ENCODE measurements at regions not wholly inside any gene's neighbourhood (a gene's known extent, or its start where the extent isn't known, plus 50 kb on each side); places are given as distances from the start of the nearest gene placed in this dataset.
A peak's percentile ranks its signal among the peaks of the same experiment; 100 is the strongest.

DNA sequence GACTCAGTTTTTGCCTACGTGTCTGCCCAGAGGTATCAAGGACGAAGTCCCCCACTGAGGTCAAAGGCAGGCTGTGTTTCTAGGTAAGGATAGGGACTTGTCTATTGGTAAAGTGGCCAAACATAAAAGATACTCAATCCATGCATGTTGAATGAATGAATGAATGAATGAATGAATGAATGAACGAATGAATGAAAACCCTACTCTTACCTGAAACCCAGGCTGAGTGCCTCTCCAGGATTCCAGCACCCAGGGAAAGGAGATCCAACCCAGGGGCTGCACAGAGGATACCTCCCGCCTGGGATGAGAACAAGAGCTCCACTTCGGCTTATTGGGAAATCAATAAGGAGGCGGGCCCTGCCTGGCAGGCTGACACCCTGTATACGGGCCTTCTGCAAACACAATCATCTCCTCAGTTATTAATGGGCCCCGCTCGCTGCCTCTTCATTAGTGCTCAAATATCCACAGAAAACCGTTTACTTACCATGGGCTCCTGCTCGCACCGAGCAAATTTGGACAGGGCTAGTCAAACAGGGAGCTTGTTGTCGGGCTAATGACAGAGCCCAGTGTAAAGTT lies 177.4 kb downstream of the BUD13 start:
- 74% methylated on average over 13 of the region's 13 CpGs for WGBS
- ATAC-seq (no peak), DNase-seq (no peak)
- H3K4me3 ChIP-seq (ENCODE audit: low read length), result no peak overlapping the region
- no peaks in the 10 kb centered on the region for H3K9me3 ChIP-seq (ENCODE audit: control insufficient read depth, low read length)
- no peak overlapping the region for H3K27ac ChIP-seq (ENCODE audit: low read length)
- H3K27me3 ChIP-seq (ENCODE audit: control insufficient read depth, insufficient read depth), result no peaks in the 10 kb centered on the region
- intact Hi-C loops (cut with DNase I), result no loop called here
- no peaks in the 10 kb centered on the region for H3K4me1 ChIP-seq (ENCODE audit: control insufficient read depth, insufficient read depth, low read length)

DNA sequence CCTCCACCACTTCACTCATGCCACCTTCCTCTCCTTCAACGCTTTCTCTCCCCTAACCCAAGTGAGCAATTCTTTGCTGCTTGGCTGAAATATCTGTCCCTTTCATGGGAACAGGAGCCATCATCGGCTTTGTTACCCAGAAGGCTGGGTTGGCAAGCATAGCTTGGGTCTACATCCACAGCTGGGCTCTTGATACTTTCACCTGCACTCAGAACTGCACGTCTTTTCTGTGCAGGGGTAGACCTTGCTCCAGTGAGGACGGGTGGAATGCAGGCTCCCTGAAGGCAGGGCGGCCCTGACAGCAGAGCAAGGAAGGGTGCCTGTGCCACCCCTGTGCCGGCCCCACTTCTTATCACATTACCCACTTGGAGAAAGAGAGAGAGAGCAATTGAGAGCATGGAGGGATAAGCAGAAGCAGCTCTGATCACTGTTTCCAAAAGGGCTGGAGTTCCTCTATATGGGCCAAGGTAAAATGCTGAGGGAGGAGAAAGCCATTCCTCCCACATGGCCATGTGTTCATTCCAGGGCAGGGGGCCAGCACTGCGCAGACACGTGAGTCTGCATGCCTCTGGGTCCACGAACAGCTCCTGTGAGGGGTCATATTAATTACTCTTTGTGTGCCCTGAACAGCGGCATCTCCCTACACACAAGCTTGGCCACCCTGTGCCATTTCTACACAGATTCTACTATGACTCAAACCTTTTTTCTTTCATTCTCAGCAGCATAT lies 181.8 kb downstream of the BUD13 start:
- no peaks in the 10 kb centered on the region for H3K4me1 ChIP-seq (ENCODE audit: control insufficient read depth, insufficient read depth, low read length)
- no peaks in the 10 kb centered on the region for H3K9me3 ChIP-seq (ENCODE audit: control insufficient read depth, low read length)
- DNase-seq (no peak), ATAC-seq (no peak)
- 71% methylated on average over 10 of the region's 10 CpGs for WGBS
- no peak overlapping the region for H3K27ac ChIP-seq (ENCODE audit: low read length)
- H3K4me3 ChIP-seq (ENCODE audit: low read length), result no peak overlapping the region
- intact Hi-C loops (cut with DNase I), result no loop called here
- no peaks in the 10 kb centered on the region for H3K27me3 ChIP-seq (ENCODE audit: control insufficient read depth, insufficient read depth)

DNA sequence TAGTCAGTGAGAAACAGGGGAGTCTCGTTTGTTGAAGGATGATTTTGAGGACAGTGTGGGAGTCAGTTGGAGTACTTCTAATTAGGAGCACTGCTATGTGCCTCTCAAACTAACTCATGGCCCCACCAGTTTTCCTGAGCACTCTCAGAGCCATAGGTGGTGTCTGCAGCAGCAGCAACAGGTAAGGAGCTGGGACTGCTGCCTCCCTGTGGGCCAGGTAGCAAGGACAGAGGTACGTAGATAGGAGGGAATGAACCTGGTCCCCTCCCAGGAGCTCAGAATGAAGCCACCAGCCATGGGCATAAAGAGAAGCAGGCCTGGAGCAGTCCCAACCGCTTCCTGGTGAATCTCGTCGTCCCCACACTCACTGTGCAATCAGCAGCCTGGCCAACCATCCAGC lies 183.4 kb downstream of the BUD13 start:
- no peaks in the 10 kb centered on the region for H3K4me1 ChIP-seq (ENCODE audit: control insufficient read depth, insufficient read depth, low read length)
- intact Hi-C loops (cut with DNase I), result no loop called here
- no peak overlapping the region for H3K4me3 ChIP-seq (ENCODE audit: low read length)
- H3K27ac ChIP-seq (ENCODE audit: low read length), result no peak overlapping the region
- no peaks in the 10 kb centered on the region for H3K27me3 ChIP-seq (ENCODE audit: control insufficient read depth, insufficient read depth)
- DNase-seq, result no peak
- no peaks in the 10 kb centered on the region for H3K9me3 ChIP-seq (ENCODE audit: control insufficient read depth, low read length)
- 79% methylated on average over 5 of the region's 5 CpGs for WGBS
- no peak for ATAC-seq

DNA sequence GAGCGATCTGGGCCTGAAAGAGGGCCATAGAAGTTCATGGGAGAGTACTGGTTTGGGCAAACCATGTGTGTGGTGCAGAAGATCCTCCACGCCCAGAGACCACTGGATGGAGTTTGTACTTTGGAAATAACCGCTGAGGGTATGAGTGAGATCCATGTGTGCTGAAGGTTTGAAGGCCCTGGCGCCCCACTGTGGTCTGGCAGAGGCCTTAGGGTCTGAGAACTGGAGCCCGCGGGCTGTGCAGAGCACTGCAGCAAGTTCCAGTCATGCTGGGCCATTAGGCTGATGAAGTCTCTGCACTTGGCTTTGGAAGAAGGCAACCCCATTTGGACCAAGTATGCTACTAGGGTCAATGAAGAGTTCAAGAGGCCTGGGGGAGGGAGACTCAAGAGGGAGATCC lies 186.4 kb downstream of the BUD13 start:
- Histone ChIP-seq H3K27me3 (ENCODE audit: control insufficient read depth, insufficient read depth) (no peaks in the 10 kb centered on the region), H3K27ac (ENCODE audit: low read length) (no peak overlapping the region), H3K4me1 (ENCODE audit: control insufficient read depth, insufficient read depth, low read length) (no peaks in the 10 kb centered on the region), H3K9me3 (ENCODE audit: control insufficient read depth, low read length) (no peaks in the 10 kb centered on the region), H3K4me3 (ENCODE audit: low read length) (no peak overlapping the region)
- 72% methylated on average over 6 of the region's 6 CpGs for WGBS
- intact Hi-C loops (cut with DNase I), result no loop called here
- DNase-seq (no peak), ATAC-seq (no peak)

DNA sequence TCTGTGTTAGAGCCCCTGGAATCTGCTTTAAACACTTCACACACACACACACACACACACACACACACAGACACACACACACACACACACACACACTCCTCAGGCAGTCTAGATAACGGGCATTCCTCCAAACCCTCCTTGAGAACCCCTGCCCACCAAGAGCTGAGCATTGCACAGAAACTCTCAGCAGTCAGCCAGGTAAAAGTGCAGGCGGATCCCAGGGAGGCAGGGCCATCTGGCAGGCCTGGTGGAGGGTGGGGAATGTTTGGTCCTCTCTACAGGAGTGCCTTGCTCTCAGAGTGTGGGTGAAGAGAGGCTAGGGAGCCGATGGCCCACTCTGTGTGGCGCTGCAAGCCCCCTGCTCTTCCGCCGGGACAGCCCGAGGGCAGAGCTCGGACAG lies 190.2 kb downstream of the BUD13 start:
- 71% methylated on average over 8 of the region's 8 CpGs for whole genome bisulfite sequencing
- Histone ChIP-seq H3K4me3 (ENCODE audit: low read length) (no peak overlapping the region), H3K27me3 (ENCODE audit: control insufficient read depth, insufficient read depth) (no peaks in the 10 kb centered on the region), H3K27ac (ENCODE audit: low read length) (no peak overlapping the region), H3K9me3 (ENCODE audit: control insufficient read depth, low read length) (no peaks in the 10 kb centered on the region), H3K4me1 (ENCODE audit: control insufficient read depth, insufficient read depth, low read length) (no peaks in the 10 kb centered on the region)
- DNase-seq (no peak), ATAC-seq (no peak)
- intact Hi-C loops (cut with DNase I), result no loop called here

DNA sequence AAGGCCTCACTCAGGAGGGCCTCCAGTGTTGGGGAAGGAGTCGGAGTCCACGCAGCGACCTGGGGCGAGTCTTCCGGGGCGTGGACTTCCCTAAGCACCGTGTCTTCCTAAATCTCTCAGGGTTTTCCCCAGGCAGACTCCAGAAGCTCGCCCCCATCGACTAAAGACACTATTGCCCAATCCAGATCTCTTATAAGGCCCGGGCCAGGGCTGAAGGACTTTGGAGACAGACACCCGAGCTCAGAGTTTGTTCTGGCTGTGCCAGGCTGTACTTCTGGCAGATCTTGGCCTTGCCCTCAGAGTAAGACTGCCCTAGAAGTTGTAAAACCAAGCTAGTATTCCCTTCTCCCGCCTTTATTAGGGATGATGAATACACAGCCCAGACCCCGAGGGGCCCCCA lies 191.4 kb downstream of the BUD13 start:
- intact Hi-C loops (cut with DNase I), result no loop called here
- Histone ChIP-seq H3K27ac (ENCODE audit: low read length) (no peak overlapping the region), H3K4me1 (ENCODE audit: control insufficient read depth, insufficient read depth, low read length) (no peaks in the 10 kb centered on the region), H3K27me3 (ENCODE audit: control insufficient read depth, insufficient read depth) (no peaks in the 10 kb centered on the region), H3K4me3 (ENCODE audit: low read length) (no peak overlapping the region), H3K9me3 (ENCODE audit: control insufficient read depth, low read length) (no peaks in the 10 kb centered on the region)
- no peak for ATAC-seq
- DNase-seq, result no peak
- WGBS, result 38% methylated on average over 13 of the region's 13 CpGs

DNA sequence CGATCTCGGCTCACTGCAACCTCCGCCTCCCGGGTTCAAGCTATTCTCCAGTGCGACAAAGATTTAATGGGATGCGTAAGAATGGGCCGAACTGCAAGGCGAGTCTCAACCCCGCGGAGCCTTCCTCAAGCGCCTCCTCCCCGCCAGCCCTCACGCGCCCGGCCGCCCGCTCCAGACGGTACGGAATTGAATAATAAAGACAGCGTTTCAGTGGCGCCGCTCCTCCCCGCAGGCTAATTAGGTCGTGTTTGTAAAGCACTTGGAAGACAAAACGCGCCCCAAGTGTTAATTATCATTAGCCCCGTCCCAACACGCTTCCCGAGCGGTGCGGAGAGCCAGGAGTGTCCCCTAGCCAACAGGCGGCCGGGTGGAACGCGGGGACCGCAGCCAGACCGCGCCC lies 192.0 kb downstream of the BUD13 start:
- H3K4me1 ChIP-seq (ENCODE audit: control insufficient read depth, insufficient read depth, low read length), result no peaks in the 10 kb centered on the region
- 3% methylated on average over 38 of the region's 38 CpGs for WGBS
- no peak for ATAC-seq
- no peaks in the 10 kb centered on the region for H3K9me3 ChIP-seq (ENCODE audit: control insufficient read depth, low read length)
- H3K27ac ChIP-seq (ENCODE audit: low read length), result no peak overlapping the region
- intact Hi-C loops (cut with DNase I), result no loop called here
- peak in 1 of 3 donors; percentile 58 for DNase-seq
- H3K27me3 ChIP-seq (ENCODE audit: control insufficient read depth, insufficient read depth), result no peaks in the 10 kb centered on the region
- no peak overlapping the region for H3K4me3 ChIP-seq (ENCODE audit: low read length)

DNA sequence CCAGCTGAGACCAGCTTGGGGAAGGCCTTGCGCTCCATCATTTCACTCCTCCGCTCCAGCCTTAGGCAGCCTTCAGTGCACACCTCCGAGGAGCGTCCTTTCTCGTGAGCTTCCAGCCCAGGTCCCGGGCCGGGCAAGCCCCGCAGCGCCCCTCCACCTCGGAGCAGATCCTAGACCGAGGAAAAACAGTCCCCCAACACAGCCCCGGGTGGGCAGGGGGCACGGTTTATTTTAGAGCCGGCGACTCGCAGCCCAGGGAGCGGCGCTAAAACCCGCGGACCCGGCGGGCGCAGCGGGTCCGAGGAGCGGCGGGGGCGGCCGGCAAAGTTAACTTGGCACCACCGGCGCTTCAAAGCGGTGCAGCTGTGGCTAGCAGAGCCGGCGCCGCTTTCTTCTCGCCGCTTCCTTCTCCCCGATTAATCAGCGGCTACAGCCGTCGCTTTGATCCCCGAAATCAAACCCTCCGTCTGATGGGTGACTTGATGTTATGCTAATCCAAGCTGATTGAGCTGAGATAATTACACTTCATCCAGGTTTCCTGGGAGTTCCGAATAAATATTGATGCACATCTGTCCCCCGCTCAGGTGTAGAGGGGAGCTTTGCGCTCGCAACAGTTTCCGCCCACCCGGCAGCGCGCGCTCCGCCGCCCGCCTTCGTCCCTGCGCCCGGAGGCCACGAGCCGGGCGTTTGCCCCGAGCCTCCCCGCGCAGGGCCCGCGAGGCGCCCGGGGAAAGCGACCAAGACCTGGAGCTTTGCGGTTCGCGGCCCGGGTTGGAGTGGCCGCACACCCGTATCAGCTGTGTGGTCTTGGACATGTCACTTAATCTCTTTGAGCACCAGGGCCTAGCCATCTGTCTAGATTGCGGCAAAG lies 192.7 kb downstream of the BUD13 start:
- WGBS, result 2% methylated on average over 76 of the region's 76 CpGs
- intact Hi-C loops (cut with DNase I), result no loop called here
- ATAC-seq, result peak; percentile 19 to 37

DNA sequence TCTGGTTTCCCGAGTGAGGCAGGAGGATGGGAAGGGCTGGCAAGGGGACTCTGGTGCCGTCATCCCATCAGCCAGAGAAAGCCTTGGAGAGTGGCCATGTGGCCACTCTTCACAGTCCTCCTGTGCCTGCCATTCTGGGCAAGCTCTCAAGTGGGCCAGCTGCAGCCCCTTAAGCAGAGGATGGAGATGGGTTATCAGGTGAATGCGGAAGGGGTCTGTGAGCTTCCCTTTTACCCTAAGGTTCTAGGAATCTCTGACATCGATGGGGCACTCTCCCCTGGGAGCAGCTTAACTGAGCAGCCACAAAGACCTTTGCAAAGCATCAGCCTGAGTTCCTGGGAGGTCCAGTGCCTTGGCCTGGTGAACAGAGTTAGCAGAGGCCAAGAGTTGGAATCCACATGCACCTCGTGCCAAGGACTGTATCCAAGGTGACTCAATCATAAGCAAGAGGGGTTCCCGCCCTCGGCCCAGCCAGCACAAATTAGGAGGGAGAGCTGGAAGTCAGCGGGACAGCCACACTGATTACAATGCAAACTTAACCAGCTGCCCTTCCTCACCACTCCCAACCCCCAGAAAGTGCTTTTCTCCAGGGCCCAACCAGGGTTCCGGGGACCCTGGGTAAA lies 193.6 kb downstream of the BUD13 start:
- WGBS, result 7% methylated on average over 9 of the region's 9 CpGs
- H3K9me3 ChIP-seq (ENCODE audit: control insufficient read depth, low read length), result no peaks in the 10 kb centered on the region
- intact Hi-C loops (cut with DNase I), result no loop called here
- H3K27me3 ChIP-seq (ENCODE audit: control insufficient read depth, insufficient read depth), result no peaks in the 10 kb centered on the region
- ATAC-seq (peak; percentile 78 to 89), DNase-seq (peak; percentile 63 to 83 (median 70))
- no peak overlapping the region for H3K27ac ChIP-seq (ENCODE audit: low read length)
- H3K4me1 ChIP-seq (ENCODE audit: control insufficient read depth, insufficient read depth, low read length), result no peaks in the 10 kb centered on the region
- no peak overlapping the region for H3K4me3 ChIP-seq (ENCODE audit: low read length)

More for the DNA sequence above, 192.7 kb downstream of the BUD13 start:
- Histone ChIP-seq H3K4me1 (ENCODE audit: control insufficient read depth, insufficient read depth, low read length) (no peaks in the 10 kb centered on the region), H3K27ac (ENCODE audit: low read length) (no peak overlapping the region), H3K9me3 (ENCODE audit: control insufficient read depth, low read length) (no peaks in the 10 kb centered on the region), H3K4me3 (ENCODE audit: low read length) (no peak overlapping the region), H3K27me3 (ENCODE audit: control insufficient read depth, insufficient read depth) (no peaks in the 10 kb centered on the region)
- no peak for DNase-seq

DNA sequence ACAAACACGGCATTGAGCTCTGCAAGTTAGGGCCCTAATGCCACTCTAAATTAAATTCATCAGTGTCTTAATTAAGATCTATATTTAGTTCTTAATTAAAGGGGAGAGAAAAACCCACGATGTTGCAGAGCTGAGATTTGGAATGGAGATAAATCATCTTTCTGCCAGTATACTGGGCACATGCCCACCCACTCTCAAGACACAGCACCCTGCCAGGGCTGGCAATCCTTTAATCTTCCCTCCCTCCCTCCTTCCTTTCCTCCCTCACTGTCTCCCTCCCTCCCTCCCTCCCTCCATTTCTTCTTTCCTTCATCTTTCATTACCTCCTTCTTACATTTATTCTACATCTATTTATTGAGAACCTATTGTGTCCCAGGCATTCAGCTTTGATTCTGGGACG lies 194.8 kb downstream of the BUD13 start:
- DNase-seq (no peak), ATAC-seq (no peak)
- no peak overlapping the region for H3K27ac ChIP-seq (ENCODE audit: low read length)
- no peaks in the 10 kb centered on the region for H3K9me3 ChIP-seq (ENCODE audit: control insufficient read depth, low read length)
- no peak overlapping the region for H3K4me3 ChIP-seq (ENCODE audit: low read length)
- WGBS, result 76% methylated on average over 3 of the region's 3 CpGs
- H3K4me1 ChIP-seq (ENCODE audit: control insufficient read depth, insufficient read depth, low read length), result no peaks in the 10 kb centered on the region
- H3K27me3 ChIP-seq (ENCODE audit: control insufficient read depth, insufficient read depth), result no peaks in the 10 kb centered on the region
- intact Hi-C loops (cut with DNase I), result no loop called here

DNA sequence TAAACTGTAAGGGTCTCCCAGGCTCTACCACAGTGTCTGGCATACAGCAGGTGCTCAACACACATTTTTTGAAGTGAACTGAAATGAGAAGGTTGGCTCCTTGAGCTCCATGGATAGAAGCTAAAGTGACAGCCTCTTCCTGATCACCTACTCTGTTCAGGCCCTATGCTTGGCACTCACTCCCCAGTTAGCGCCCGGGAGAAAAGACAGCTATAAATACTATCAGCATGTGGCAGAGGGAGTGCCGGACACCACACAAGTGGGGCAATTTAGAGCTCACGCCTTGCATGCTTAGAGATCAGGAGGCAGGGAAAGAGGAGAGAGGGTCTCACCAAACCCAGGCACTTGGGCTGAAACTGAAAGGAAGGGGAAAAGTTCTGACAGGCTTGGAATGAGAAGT lies 195.5 kb downstream of the BUD13 start:
- no peak overlapping the region for H3K4me3 ChIP-seq (ENCODE audit: low read length)
- DNase-seq, result no peak
- H3K27me3 ChIP-seq (ENCODE audit: control insufficient read depth, insufficient read depth), result no peaks in the 10 kb centered on the region
- 54% methylated on average over 4 of the region's 4 CpGs for WGBS
- no peak overlapping the region for H3K27ac ChIP-seq (ENCODE audit: low read length)
- peak; percentile 49 to 62 for ATAC-seq
- H3K9me3 ChIP-seq (ENCODE audit: control insufficient read depth, low read length), result no peaks in the 10 kb centered on the region
- intact Hi-C loops (cut with DNase I), result no loop called here
- H3K4me1 ChIP-seq (ENCODE audit: control insufficient read depth, insufficient read depth, low read length), result no peaks in the 10 kb centered on the region

Measured in right cardiac atrium (tissue), 5 donors.